OCI-LY7 (cell line): ENCODE measurements at regions not wholly inside any gene's neighbourhood (a gene's known extent, or its start where the extent isn't known, plus 50 kb on each side); places are given as distances from the start of the nearest gene placed in this dataset.

ENCODE experiments used
- BruUV-seq: library from RNA; stranded (reverse); fragments of 400-500 nt; replicated peaks from 2 replicates; lab custom pipeline; 2021; lab: Mats Ljungman, UMichigan
- CTCF ChIA-PET: fragments of 300-600 bp; sonication (Branson Sonifier 250); formaldehyde crosslinking; loops from one replicate; lab custom pipeline; 2022; ENCODE audit warnings: antibody characterized with exemption; ENCODE audit not compliant: unreplicated experiment; lab: Charles Lee
- POLR2A ChIA-PET: fragments of 300-600 bp; sonication (Branson Sonifier 250); formaldehyde crosslinking; loops from one replicate; lab custom pipeline; 2022; ENCODE audit warnings: antibody characterized with exemption; lab: Charles Lee
- DNase-seq: peaks from one replicate; pipeline ENCODE4 v3.0.0-alpha.2; 2015; ENCODE audit warnings: low spot score
- H2AFZ ChIP-seq: fragments of 200-600 bp; sonication (generic), shearing (Covaris generic); 2 replicates; pipeline ENCODE4 v1.6.1; 2014; ENCODE audit warnings: mild to moderate bottlenecking, antibody characterized with exemption, low read length, moderate library complexity
- H3K27ac ChIP-seq: fragments of 200-600 bp; sonication (generic); 2 replicates; pipeline ENCODE4 v1.5.1; 2014; ENCODE audit warnings: mixed run types, low read depth, mild to moderate bottlenecking, moderate library complexity, low read length, inconsistent platforms; ENCODE audit not compliant: poor library complexity, severe bottlenecking
- H3K36me3 ChIP-seq: fragments of 200-600 bp; sonication (generic); 2 replicates; pipeline ENCODE4 v1.6.1; 2014; ENCODE audit warnings: mild to moderate bottlenecking, antibody characterized with exemption, low read length, moderate library complexity, mixed read lengths; ENCODE audit not compliant: insufficient read depth
- H3K4me1 ChIP-seq: fragments of 200-600 bp; sonication (generic); 2 replicates; pipeline ENCODE4 v1.5.1; 2014; ENCODE audit warnings: mild to moderate bottlenecking, low read length; ENCODE audit not compliant: insufficient read depth, poor library complexity, severe bottlenecking
- H3K4me2 ChIP-seq: fragments of 200-600 bp; sonication (generic); 2 replicates; pipeline ENCODE4 v1.6.1; 2014; ENCODE audit warnings: mild to moderate bottlenecking, low read length
- H3K4me3 ChIP-seq: fragments of 200-600 bp; sonication (generic); 2 replicates; pipeline ENCODE4 v1.5.1; 2014; ENCODE audit warnings: mild to moderate bottlenecking, low read depth, low read length; ENCODE audit not compliant: poor library complexity, severe bottlenecking
- H3K79me2 ChIP-seq: fragments of 200-600 bp; sonication (generic); 2 replicates; pipeline ENCODE4 v1.6.1; 2016; ENCODE audit warnings: low read depth, mild to moderate bottlenecking, low read length, moderate library complexity, mixed read lengths; ENCODE audit not compliant: insufficient read depth
- H3K9me2 ChIP-seq: fragments of 200-600 bp; sonication (generic); 2 replicates; pipeline ENCODE4 v1.6.1; 2016; ENCODE audit warnings: mild to moderate bottlenecking, low read length, mixed read lengths; ENCODE audit not compliant: insufficient read depth
- H3K9me3 ChIP-seq: fragments of 200-600 bp; sonication (generic); 2 replicates; pipeline ENCODE4 v1.6.1; 2014; ENCODE audit warnings: mild to moderate bottlenecking, mixed run types, low read length, mixed read lengths
- H4K20me1 ChIP-seq: fragments of 200-600 bp; sonication (generic); 2 replicates; pipeline ENCODE4 v1.6.1; 2014; ENCODE audit warnings: mild to moderate bottlenecking, antibody characterized with exemption, low read length, moderate library complexity, mixed read lengths; ENCODE audit not compliant: insufficient read depth
- CTCF ChIP-seq: fragments of 200-600 bp; sonication (generic); conservative IDR thresholded peaks from 2 replicates; pipeline ENCODE4 v1.5.1; 2014; ENCODE audit warnings: mild to moderate bottlenecking, antibody characterized with exemption, low read length, moderate library complexity, mixed read lengths
- EZH2phosphoT487 ChIP-seq: fragments of 200-600 bp; sonication (generic); IDR thresholded peaks from 2 replicates; pipeline ENCODE4 v1.6.1; 2018; ENCODE audit warnings: low read depth, borderline replicate concordance, mild to moderate bottlenecking, mixed run types, antibody characterized with exemption, low read length, moderate library complexity, mixed read lengths
- intact Hi-C: fragments of 100-400 bp; cut with micrococcal nuclease; formaldehyde crosslinking; loops from one replicate; pipeline ENCODE4 v1.10.0; 2022; ENCODE audit not compliant: unreplicated experiment

- no peak for DNase-seq
- no TSS peak for BruUV-seq
- Histone ChIP-seq H3K9me2 (no peaks in the 10 kb centered on the region), H2AFZ (no peak overlapping the region), H3K79me2 (no peaks in the 10 kb centered on the region), H4K20me1 (no peaks in the 10 kb centered on the region), H3K36me3 (no peaks in the 10 kb centered on the region), H3K4me1 (no peaks in the 10 kb centered on the region), H3K27ac (no peak overlapping the region), H3K4me3 (no peak overlapping the region), H3K9me3 (no peaks in the 10 kb centered on the region), H3K4me2 (no peak overlapping the region)
- ChIA-PET CTCF (no interaction called here), POLR2A (no interaction called here)
- intact Hi-C loops: no loop called here
- no peak for TF ChIP-seq EZH2phosphoT487
- no peak for TF ChIP-seq CTCF
These were observed 134.8 kb downstream of the SNRPN start for GRCh38 chr15:25089577-25089976.

DNA sequence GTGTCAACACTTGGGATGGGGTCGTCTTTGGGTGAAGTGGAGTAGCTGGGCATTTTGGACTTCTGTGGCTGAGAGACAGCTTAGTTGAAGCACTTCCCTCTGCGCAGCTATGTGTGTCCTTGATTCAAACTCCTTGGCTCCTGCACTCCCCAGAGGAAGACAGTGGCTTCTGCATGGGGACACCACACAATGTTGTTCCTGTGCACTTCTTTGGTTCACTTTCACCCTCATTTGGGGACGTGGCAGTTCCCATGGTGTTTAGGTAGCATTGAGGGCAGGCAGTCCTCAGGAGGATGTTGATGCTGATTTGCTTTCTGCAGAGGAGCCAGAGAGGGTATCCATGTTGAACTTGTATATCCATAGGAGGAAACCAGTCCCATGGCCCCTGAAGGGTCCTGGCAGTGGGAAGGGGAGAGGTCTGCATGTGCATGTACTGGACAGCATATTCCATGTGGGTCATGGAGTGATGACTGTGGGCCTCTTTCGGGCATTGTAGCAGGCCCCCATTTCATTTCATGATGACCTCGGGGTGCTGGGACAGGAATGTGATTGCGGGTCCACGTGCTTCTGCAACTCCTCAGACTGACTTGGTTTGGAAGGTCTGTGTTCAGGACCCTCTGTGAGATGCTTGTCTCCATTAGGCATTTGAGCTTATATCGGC lies 135.4 kb downstream of the SNRPN start:
- no peaks in the 10 kb centered on the region for H3K36me3 ChIP-seq
- no peak overlapping the region for H3K27ac ChIP-seq
- BruUV-seq: no TSS peak
- no peak overlapping the region for H3K4me3 ChIP-seq
- no peaks in the 10 kb centered on the region for H4K20me1 ChIP-seq
- no peaks in the 10 kb centered on the region for H3K4me1 ChIP-seq
- no peak overlapping the region for H2AFZ ChIP-seq
- TF ChIP-seq EZH2phosphoT487: no peak
- no peak for TF ChIP-seq CTCF
- DNase-seq: no peak
- H3K9me3 ChIP-seq: no peaks in the 10 kb centered on the region
- ChIA-PET POLR2A (no interaction called here), CTCF (no interaction called here)
- intact Hi-C loops: no loop called here
- H3K4me2 ChIP-seq: no peak overlapping the region
- H3K79me2 ChIP-seq: no peaks in the 10 kb centered on the region
- H3K9me2 ChIP-seq: no peaks in the 10 kb centered on the region

GRCh38 chr15:25091421-25092158 lies 136.8 kb downstream of the SNRPN start:
- Histone ChIP-seq H4K20me1 (no peaks in the 10 kb centered on the region), H3K4me2 (no peak overlapping the region), H3K4me3 (no peak overlapping the region), H3K27ac (no peak overlapping the region), H3K9me3 (0 out of 2 replicates have a peak, but pooled peaks cover 3% of the 10 kb centered on the region), H3K36me3 (no peaks in the 10 kb centered on the region), H3K79me2 (no peaks in the 10 kb centered on the region), H2AFZ (no peak overlapping the region), H3K4me1 (no peaks in the 10 kb centered on the region), H3K9me2 (no peaks in the 10 kb centered on the region)
- ChIA-PET POLR2A (no interaction called here), CTCF (no interaction called here)
- no peak for TF ChIP-seq CTCF
- no peak for TF ChIP-seq EZH2phosphoT487
- intact Hi-C loops: no loop called here
- DNase-seq: no peak
- BruUV-seq: no TSS peak
